ENCODE measurements at regions not wholly inside any gene's neighbourhood (a gene's known extent, or its start where the extent isn't known, plus 50 kb on each side); places are given as distances from the start of the nearest gene placed in this dataset.
"Not testable (repeated sequence)": the region's sequence is repeated elsewhere in the genome, so short reads cannot be mapped to it uniquely, and the experiment has no call there.

DNA sequence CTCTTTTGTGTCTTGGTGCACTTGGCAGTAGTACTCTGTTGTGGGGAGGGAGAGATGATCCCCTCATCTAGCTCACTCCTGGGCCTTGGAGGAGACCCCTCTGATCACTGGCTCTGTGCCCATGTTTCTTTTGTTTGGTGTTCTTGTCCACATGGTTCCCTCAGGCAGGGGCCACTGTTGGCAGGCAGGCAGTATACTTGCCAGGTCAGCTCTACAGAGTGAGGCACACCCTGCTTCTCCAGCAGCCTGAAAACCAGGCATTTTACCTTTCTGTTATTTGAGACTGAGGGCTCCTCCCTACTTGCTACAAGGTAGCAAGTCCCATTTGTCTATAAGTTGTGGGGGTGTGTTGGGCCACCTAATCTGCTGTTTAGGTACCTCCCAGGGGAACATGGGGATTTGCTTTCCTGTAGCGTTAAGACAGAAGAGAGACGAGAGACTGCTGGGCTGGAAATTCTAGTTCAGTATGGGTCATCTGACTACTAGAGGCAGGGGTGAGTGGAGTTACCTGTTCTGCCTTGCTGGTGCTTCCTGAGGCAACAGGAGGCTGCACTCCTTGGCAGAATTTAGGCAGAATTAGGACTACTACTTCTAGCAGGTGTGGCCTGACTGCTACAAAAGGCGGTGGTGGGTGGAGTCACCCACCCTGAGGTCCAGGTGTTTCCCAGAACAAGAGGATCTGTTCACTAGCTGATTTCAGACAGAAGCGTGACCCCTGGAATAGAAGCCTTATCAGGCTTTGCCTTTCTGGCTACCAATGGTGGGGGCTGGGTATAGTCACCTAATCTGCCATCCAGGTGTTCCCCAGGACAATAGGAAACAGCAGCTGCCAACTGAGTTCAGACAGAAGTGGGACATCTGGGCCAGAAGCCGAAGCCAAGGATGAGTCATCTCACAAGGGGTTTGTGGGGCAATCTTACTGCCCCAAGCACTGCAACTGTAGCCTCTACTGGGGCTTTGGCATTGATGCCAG is 843.0 kb upstream of the ATXN8OS start:
- DNase-seq (ENCODE audit: low spot score): no peak

DNA sequence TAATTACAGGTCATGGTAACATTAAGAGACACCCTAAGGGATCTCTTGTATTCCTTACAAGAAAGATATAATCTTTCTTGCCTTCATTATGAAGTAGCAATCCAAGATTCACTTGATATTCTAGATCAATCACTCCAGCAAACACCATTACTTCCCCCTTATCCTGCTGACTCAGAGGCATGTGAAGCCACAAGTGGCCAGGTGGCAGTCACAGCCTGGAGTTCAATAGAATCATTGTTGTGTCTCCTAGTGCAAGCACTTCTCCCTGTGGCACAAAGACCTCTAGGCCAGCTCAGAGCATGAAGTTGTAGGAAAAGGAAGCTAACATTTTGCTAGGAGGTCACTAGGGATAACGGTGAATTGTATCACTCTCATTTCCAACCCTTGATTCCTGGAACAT is 864.3 kb upstream of the ATXN8OS start:
- no peak for DNase-seq (ENCODE audit: low spot score)

DNA sequence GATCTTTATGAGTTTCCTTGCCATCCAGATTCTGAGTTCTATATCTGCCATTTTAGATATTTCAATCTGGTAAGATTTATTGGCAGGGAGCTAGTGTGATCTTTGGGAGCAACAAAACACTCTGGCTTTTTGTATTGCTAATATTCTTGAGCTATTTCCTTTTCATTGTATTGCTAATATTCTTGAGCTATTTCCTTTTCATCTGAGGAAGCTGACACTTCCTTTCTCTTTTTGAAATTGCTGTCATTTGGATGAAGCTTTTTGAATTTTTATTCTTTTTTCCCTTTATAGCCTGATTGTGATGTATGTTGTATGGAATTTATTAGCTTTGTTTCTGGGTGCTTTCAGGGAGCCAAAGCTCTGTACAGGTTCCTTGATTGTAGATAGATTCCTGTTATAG is 873.5 kb upstream of the ATXN8OS start:
- DNase-seq (ENCODE audit: low spot score): no peak

DNA sequence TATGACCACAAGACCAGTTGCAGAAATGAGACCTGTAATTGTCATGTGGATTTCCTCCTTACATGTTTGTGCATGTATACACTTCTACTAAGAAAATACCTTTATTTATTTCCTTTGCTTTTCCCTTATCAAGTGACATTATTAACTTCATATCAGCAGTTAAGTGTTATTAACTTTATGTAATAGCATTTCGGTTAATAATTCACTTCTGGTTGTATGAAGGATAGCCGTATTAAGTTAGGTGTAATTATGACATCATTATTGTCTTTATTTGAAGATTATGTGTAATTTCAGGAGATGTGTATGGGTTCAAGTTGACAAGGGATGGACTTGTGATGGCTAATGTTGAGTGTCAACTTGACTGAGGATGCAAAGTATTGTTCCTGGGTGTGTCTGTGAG is 881.2 kb upstream of the ATXN8OS start:
- DNase-seq (ENCODE audit: low spot score): no peak

DNA sequence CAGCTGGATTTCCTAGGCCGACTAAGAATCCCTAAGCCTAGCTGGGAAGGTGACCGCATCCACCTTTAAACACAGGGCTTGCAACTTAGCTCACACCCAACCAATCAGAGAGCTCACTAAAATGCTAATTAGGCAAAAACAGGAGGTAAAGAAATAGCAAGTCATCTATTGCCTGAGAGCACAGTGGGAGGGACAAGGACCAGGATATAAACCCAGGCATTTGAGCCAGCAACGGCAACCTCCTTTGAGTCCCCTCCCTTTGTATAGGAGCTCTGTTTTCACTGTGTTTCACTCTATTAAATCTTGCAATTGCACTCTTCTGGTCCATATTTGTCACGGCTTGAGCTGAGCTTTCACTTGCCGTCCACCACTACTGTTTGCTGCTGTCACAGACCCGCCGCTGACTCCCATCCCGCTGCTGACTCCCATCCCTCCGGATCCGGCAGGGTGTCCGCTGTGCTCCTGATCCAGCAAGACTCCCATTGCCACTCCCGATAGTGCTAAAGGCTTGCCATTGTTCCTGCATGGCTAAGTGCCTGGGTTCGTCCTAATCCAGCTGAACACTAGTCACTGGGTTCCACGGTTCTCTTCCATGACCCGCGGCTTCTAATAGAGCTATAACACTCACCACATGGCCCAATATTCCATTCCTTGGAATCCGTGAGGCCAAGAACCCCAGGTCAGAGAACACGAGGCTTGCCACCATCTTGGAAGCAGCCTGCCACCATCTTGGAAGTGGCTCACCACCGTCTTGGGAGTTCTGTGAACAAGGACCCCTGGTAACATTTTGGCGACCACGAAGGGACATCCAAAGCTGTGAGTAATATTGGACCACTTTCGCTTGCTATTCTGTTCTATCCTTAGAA is 885.8 kb upstream of the ATXN8OS start:
- DNase-seq (ENCODE audit: low spot score): not testable (repeated sequence)

DNA sequence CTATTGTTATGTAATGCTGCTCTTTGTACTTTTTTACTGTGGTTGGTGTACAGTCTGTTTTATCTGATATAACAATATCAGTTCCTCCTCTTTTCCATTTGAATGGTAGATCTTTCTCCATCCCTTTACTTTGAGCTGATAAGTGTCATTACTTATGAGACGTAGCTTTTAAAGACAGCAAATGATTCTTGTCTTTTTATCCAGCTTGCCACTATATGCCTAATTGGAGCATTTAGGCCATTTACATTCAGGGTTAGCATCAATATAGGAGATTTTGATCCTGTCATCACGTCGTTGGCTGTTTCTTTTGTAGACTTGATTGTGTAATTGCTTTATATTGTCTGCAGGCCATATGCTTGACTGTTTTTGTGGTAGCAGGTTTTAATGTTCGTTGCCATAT is 894.2 kb upstream of the ATXN8OS start:
- no peak for DNase-seq (ENCODE audit: low spot score)

- DNase-seq (ENCODE audit: low spot score): no peak
Measured at GRCh38 chr13:69204620-69205019, 903.0 kb upstream of the ATXN8OS start.

DNA sequence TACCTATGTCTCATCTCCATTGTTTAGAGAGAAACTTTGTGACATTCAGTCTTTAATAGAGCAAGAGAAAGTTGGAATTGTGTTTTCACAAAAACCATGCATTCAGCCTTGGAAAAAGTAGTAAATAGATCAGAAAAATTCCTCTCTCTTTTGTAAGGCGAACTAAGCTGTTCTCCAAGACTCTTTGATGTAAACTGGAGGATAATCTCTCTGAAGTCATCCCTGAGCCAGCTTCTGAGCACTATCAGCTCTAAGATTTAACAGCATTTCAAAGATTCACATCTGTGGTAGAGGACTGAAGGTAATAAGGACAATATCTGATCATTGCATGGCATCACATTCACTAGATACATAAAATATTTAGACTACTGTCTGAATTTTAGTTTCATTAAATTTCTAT is 904.6 kb upstream of the ATXN8OS start:
- no peak for DNase-seq (ENCODE audit: low spot score)

GRCh38 chr13:69199664-69200063 is 908.0 kb upstream of the ATXN8OS start:
- DNase-seq (ENCODE audit: low spot score): no peak

DNA sequence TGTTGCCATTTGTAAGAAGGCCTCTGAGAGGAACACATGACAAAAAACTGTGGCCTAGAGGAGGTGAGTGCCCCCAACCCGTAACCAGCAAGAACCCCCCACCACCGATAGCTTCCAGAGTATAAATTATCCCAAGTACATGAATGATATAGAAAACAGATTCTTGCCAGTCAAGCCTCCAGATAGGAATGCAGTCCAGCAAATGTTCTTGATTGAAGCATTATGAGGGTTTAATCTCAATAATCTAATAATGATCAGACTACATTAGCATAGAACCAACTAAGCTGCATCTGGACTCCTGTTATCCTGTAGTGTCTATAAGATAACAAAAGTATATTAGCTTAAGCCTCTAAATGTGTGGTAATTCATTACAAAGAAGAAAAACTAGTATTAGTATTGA is 908.9 kb upstream of the ATXN8OS start:
- no peak for DNase-seq (ENCODE audit: low spot score)

DNA sequence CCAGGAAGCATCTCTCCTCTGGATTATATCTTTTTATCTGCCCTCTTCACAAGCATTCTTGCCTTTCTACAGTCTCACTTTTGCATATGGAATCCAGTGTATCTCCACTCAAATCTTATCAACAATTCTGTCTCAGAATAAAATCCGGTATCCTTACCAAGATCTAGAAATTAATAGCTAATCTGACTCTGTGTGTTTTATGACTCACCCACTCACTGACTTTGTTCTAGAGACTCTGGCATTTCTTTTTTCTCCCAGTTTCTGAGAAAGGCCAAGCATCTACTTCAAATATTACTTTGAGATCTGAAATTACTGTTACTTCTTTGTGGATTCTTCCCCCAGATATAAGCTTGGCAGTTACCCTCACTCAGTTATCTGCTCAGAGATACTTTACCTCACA is 913.5 kb upstream of the ATXN8OS start:
- DNase-seq (ENCODE audit: low spot score): no peak

- DNase-seq (ENCODE audit: low spot score): no peak
Measured at GRCh38 chr13:69180034-69180433, 927.6 kb upstream of the ATXN8OS start.

- DNase-seq (ENCODE audit: low spot score): no peak
Measured at GRCh38 chr13:69178000-69178399, 929.6 kb upstream of the ATXN8OS start.

DNA sequence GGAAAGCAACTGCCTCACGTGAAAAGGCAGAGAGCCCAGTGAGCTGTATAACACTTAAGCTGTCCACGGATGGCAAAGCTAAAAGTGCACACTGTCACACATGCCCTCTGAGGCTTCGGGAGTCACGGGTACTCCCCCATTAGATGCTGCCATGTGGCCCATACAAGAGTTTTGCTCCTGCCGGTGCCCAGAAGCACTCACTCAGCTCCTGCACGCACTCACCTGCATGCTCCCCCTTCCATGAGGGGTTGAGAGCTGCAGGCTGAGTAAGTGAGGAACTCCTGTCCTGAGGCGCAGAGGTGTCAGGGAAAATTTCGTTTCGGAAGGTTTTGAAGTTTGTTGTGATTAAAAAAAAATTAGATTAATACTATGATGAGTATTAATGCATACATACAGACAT is 939.2 kb upstream of the ATXN8OS start:
- no peak for DNase-seq (ENCODE audit: low spot score)

DNA sequence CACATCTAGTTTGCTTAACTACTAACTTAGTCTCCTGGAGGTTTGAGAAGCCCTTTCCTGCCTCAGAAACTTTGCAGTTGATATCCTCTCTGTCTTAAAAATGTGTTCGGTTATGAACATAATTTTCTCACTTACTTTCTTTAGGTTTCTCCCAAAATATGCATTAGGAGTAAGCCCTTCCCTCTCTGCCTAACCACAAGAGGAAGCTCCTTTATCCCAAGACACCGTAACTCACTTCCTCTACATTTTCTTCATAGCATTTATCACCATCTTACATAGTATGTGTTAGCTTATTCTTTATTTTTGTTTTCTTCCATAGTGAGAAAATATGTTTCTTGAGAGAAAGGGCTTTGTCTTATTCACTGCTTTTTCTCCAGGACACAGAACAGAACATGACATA is 952.5 kb upstream of the ATXN8OS start:
- DNase-seq (ENCODE audit: low spot score): no peak

DNA sequence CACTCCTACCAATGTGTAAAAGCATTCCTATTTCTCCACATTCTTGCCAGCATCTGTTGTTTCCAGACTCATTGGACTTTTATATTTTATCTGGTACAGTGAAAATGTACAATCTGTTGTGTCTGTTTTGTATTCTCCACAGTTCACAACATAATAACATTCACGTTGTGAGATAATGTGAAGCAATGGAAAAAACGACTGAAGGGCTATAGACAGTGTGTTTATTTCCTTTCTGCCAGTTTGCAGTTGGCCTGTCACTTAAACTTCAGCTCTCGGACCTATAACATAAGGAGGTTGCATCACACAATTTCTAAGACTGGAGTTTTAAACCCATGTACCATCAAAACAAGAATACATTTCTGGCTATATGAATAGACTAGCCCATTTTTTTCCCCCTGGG is 965.5 kb upstream of the ATXN8OS start:
- no peak for DNase-seq (ENCODE audit: low spot score)

GRCh38 chr13:69124996-69125395 is 982.6 kb upstream of the ATXN8OS start:
- DNase-seq (ENCODE audit: low spot score): no peak

GRCh38 chr13:69109891-69110525 is 997.6 kb upstream of the ATXN8OS start:
- no peak for DNase-seq (ENCODE audit: low spot score)

DNA sequence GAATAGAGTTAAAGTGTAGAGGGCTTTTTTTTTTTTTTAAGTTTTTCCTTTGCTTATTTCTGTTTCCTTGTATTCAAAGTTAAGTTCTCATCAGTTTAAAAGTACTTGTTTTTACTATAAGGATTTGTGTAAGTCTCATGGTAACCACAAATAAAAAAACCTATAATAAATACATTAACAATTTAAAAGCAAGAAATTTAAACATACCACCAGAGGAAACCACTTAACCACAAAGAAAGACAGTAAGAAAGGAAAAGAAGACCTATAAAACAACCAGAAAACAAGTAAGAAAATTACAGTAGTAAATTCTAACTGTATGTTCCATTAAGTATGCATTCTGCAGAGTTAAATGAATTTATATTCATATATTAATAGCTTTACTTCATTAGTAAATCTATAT is 999.1 kb upstream of the ATXN8OS start:
- no peak for DNase-seq (ENCODE audit: low spot score)

DNA sequence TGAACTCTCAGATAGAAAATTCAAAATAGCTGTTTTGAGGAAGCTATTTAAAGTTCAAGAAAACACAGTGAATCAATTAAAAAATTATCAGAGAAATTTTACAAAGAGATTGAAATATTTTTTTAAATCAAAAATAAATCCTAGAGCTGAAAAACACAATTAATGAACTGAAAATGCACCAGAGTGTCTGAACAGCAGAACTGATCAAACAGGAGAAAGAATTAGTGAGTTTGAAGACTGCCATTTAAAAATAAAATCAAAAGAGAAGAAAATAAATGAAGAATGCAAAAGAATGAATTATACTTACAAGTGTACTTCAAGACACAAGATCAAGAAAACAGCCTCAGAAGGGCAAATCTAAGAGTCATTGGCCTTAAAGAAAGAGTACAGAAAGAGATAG is 1000.2 kb upstream of the ATXN8OS start:
- no peak for DNase-seq (ENCODE audit: low spot score)

DNA sequence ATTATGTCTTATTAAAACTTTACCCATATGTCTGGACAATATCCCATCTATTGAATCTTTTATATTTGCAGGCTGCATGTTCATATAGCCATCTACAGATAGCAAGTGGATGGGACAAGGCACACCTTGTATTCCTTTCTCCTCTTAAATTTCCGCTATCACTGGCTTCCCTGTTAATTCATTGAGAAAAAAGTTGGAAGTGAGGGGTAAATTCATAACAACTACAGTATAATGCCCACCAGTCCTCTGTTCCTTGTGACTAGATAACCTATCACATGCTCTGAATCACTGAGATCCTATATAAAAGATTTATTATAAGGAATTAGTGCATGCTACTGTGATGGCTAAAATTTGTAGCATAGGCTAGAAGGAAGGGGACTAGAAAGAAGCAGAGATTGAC is 1005.8 kb upstream of the ATXN8OS start:
- no peak for DNase-seq (ENCODE audit: low spot score)

DNA sequence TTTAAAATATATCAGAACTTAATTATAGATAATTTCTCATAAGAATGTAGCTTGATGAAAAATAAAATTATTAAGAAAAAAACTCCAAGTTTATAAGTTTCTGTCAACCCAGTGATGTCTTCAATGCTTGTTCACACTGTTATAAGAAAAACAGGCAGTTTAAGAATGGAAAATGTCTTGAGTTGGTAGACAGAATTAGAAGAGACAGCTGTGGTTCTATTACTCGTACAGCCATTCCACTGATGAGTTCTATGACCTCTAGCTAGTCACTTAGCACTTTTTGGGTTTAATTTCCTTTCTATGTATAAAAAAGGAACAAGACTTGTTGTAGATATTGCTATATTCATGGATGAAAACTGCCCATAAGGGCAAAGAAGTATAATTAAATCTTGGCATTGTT is 1013.1 kb upstream of the ATXN8OS start:
- DNase-seq (ENCODE audit: low spot score): no peak
